Right ventricle myocardium superior (tissue), 1 donor: ENCODE measurements at regions not wholly inside any gene's neighbourhood (a gene's known extent, or its start where the extent isn't known, plus 50 kb on each side); places are given as distances from the start of the nearest gene placed in this dataset.
"Not testable (repeated sequence)": the region's sequence is repeated elsewhere in the genome, so short reads cannot be mapped to it uniquely, and the experiment has no call there.

Experiments used
- ATAC-seq: fragments of 200-7000 bp; cut with Tn5 transposase; one replicate; pipeline ENCODE4 v1.9.1; 2020; ENCODE audit warnings: mild to moderate bottlenecking; ENCODE audit not compliant: poor library complexity
- DNase-seq: peaks from one replicate; pipeline ENCODE4 v3.0.0-alpha.2; 2020
- intact Hi-C: fragments of 100-400 bp; cut with DNase I; formaldehyde crosslinking; loops from one replicate; pipeline ENCODE4 v1.11.2; 2022
- donor health status: DM: no; HTN: yes; CAD: no; lungs with severe emphysema.

DNA sequence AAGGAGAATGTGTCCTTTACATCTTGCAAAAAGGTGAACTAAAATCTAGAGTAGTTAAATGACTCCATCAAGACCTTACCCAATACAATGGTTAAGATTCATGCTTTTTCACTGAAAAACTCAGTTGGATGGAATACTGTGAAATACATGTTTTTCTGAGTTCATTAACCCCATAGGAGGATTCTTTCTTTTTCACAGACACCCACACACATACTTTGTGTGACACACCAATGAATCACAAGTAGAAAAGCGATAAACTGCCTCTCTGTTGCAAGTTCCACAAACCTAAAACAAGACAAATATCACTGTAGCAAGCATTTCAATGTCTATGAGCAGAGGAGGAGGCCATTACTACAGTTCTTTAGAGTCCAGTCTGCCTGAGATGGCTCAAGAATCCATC, 258.8 kb upstream of the CDH5 start:
- DNase-seq = no peak
- ATAC-seq = no peak
- intact Hi-C loops = no loop called here

DNA sequence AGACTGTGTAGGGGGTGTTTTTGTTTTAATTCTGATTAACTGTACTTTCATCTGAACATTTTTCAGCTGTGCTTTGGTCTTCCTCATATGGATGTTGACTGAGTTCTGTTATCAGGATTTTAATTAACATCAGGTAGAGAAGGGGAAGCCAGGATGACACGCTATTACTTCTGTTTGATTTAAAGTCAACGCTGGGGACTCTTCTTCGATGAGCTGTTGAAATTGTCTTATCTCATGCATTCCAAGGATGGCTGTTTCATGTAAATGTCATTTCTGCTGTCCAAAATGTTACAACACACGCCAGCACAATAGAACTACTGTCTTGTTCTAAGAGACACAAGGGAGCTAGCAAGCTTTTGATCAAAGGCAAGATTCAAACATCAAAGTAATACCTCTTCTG, 263.3 kb upstream of the CDH5 start:
- DNase-seq (no peak), ATAC-seq (peak; percentile 59)
- intact Hi-C loops = no loop called here

DNA sequence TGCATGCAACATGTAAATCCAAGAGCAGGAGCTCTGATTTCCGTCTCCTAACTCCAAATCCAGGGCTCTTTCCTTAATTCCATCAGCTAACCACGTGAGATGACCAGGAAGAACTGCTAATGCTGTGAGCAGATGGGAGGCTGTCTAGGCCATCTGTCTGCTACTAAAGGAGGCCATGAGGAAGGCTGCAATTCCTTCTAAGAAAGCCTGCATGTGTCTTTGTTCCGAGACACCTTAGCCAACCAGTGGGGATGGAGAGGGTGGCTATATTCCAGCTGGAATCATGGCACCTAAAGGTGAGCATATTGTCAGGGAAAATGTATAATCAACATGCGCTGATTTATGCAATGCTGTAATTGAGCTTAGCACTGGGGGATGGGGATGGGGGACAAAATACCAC, 267.2 kb upstream of the CDH5 start:
- intact Hi-C loops = no loop called here
- no peak for ATAC-seq
- DNase-seq = no peak

DNA sequence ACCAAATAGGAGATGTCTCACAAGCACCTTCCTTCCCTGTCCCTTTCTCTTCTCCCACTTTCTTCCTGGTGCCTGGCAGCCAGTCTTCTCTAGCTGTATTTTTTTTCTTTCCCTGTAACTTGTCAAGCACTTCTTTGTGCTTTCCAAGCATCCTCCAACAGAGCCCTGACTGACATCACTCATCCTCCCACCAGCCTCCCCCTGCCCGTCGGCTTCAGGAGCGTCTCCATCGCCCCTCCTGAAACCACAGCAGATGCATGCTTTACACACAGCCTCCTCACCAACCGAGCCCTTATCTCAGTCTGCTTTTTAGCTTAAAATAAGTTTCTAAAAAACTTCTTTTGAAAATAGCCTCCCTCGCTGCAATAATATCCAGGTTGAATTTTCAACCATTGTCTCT, 268.7 kb upstream of the CDH5 start:
- DNase-seq (no peak), ATAC-seq (no peak)
- intact Hi-C loops = no loop called here

DNA sequence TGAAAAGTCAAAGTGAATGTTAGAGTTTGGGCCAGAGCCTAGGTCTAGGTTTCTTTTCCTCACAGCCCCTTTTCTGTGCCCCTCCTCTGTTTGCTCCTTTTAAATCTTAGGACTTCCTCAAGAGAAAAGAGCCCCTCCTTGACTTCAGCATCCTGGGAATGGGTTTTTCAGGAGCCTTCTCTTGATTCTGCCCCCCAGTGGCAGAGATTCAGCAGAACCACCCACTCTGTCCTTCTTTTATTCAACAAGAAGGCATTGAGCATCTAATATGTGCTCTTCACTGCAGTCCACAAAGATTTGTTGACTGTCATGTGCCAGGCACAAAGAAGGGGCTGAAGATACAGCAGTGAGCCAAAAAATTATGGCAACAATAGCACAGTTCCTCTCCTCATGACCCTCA, 270.8 kb upstream of the CDH5 start:
- intact Hi-C loops = no loop called here
- DNase-seq (no peak), ATAC-seq (no peak)

DNA sequence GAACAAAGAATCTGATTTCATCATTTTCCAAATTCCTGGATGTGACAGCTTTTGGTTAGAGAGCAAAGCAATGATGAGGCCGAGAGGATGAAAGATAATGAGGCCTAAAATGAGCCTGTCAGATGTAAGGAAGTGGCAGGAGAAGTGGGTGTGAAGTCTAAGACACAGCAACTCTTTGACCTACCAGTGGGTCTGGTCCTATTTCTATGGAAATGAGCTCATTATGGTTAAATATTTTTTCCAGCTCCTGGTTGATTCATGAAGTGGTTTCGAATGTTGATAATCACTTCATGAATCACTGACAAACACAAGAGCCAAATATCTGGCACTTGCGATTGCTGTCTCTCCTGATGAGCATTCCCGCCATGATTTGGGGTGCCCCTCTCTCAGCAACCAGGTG, 273.3 kb upstream of the CDH5 start:
- intact Hi-C loops = no loop called here
- DNase-seq (no peak), ATAC-seq (no peak)

DNA sequence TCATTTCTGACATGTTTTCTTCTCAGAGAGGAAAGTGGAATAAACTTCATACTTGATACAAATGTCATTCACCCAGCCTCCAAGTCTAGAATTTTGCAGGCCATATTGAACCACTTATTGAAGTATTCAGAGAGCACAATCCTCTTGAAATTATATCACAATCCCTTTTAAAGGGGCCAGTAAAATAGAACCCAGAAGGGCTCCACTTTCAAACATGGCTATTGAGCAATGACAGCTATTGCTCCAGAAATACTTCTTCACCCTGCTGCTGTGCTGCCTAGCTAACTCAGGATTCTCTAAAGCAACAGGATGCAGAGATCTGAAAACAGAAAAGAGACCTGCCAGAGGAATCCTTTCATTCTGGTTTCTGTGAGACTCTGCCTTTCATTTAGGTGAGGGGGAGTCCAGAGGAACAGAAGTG, 275.0 kb upstream of the CDH5 start:
- DNase-seq (no peak), ATAC-seq (no peak)
- intact Hi-C loops = no loop called here

DNA sequence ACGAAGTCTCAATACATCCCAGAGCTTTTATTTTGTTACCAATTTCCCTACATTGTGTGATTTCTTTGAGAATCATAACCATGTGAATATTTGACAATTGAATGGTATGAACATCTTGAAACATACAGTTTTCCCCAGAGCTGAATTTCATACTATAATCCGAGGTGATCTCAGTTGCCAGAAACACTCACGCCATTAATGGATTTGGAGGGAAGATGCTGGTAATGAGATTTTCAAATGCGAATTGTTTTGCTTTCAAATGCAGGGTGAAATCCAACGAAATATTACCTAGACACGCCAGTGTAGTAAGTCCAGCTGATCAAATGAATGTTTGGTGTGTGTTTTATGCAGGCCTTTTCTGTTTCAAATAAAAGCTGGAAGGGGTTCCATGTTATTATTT, 277.8 kb upstream of the CDH5 start:
- intact Hi-C loops = no loop called here
- DNase-seq (no peak), ATAC-seq (no peak)

DNA sequence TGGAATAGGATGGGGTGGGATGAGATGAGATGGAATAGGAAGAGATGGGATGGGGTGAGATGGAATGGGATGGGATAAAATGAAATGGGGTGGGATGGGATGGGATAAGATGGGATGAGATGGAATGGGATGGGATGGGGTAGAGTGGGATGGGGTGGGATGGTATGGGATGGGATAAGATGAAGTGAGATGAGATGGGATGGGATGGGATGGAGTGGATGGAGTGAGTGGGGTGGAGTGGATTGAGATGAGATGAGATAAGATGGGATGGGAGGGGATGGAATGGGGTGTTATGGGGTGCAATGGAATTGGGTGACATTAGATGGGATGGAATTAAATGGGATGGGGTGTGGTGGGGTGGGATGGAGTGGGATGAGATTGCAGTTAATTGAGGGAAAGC, 279.2 kb upstream of the CDH5 start:
- no peak for ATAC-seq
- DNase-seq = no peak
- intact Hi-C loops = no loop called here

DNA sequence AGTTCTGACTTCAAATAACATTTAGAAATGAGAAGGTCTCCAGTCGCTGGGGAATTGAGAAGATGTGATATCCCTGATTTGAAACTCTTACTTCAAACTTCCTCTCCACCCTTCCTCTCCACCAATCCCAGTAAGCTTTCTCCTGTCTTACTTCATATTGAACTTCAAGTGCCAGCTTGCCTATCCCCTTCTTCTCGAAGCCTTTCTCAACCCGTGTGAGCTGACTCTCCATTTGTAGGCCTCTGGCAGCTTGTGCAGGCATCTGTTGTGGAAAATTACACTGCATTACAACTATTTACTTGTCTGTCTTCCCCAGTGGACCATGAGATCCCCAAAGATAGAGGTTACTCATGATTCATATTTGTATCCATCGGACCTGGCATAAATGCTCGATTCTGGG, 280.8 kb upstream of the CDH5 start:
- ATAC-seq (no peak), DNase-seq (no peak)
- intact Hi-C loops = no loop called here

DNA sequence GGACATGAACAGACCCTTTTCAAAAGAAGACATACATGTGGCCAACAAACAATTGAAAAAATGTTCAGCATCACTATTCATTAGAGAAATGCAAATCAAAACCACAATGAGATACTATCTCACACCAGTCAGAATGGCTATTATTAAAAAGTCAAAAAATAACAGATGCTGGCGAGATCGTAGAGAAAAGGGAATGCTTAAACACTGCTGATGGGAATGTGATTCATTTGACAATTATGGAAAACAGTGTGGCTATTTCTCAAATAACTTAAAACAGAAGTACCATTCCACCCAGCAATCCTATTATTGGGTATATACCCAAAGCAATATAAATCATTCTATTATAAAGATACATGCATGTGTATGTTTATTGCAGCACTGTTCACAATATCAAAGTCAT, 281.8 kb upstream of the CDH5 start:
- ATAC-seq, DNase-seq, intact Hi-C loops: not testable (repeated sequence)

DNA sequence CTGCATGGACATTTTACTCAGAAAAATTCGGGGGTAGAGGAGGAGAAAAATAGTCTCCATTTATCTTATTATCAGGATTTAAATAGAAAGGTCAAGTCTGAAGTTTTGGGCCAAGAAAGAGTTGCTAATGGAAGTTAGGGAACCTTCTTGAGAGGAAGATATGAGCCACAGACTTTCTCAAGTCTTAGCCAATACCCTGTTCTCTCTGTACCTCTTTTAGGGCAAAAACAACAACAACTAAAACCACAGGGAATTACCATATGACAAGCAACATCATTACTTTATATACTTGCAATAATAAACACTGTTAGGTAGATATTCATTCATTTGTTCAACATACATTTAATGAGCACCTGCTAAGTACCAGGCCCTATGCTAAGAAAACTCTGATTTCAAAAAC, 282.2 kb upstream of the CDH5 start:
- DNase-seq (no peak), ATAC-seq (no peak)
- intact Hi-C loops = no loop called here

DNA sequence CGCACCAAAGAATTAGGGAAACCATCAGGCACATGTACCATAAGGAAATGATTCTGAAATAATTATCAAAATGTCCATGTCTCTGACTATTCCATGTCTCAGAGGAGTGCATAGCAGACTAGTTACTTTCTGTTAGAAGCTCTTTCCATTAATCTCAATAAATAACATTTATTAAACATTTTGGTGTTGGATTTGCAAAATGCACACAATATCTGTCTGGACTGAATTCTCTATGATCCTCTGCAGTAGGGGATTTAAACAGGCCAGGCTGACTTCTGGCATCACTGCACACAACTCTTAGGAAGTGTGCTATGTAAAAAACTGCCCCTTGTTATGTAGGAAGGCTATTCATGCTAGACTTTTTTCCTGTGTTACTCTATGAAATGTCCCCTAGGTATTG, 283.3 kb upstream of the CDH5 start:
- intact Hi-C loops = no loop called here
- no peak for DNase-seq
- no peak for ATAC-seq

DNA sequence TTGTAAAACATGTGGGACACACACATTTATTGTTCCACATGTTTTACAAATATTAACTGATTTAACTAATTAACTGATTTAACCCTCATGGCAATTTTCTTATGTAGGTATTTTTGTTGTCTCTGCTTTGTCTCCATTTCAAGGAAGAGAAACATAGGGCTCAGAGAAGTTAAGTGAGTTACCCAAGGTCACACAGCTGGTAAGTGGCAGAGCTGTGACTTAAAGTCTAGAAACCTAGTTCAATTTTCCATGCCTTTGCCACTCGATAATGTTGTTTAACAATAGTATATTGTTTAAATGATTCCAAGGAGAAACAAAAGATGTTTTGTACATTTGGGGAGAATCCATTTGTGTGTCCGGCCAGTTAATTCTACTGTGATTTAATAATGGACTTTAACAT, 284.1 kb upstream of the CDH5 start:
- intact Hi-C loops = no loop called here
- DNase-seq = no peak
- no peak for ATAC-seq

DNA sequence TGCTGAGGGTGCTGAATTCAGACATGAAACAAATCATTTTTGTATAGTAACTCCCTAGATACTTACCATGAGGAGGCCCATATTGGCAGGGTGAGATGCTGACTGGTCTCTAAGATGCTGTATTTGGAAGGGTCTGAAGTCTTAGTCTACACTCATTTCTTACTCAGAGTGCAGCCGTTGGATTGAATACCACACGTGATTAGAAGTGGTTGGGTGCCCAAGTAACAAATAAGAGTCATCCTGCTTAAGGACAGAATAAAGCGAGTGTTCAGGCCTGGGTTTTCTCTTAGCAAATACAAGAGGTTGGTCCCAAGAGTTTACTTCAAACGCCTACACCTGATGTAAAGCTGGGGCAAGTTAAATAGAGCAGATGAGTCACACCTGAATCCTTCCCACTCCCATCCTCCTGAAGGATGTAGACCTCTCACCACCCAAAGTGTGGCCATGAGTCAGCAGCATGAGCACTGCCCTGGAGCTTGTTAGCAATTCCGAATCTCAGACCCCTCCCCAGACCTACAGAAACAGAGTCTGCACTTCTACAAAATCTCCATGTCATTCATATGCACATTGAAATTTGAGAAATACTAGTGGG, 284.6 kb upstream of the CDH5 start:
- no peak for ATAC-seq
- intact Hi-C loops = no loop called here
- DNase-seq = no peak

DNA sequence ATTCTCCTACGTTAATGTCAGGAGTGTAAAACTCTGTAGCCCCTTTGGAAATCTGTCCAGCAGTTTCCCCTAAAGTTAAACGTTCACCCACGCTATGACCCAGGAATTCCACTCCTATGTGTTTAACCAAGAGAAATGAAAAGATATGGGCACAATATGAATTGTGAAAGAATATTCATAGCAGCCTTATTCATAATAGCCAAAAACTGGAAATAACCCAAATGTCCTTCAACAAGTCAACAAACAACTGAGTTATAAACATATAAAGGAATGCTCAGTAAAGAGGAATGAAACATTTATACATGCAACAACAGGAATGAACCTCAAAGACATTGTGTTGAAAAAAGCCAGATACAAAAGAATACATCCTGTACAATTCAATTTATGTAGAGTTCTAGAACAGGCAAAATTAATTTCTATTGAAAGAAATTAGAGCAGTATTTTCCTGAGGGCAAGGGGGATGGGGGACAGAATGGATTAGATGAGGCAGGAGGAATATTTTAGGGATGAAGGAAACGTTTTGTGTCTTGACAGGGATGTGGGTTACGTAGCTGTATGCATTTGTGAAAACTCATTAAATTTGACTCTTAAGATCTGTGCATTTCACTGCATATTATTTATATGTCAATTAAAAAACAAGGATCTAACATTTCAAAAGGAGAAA, 286.7 kb upstream of the CDH5 start:
- ATAC-seq = no peak
- intact Hi-C loops = no loop called here
- DNase-seq = no peak

DNA sequence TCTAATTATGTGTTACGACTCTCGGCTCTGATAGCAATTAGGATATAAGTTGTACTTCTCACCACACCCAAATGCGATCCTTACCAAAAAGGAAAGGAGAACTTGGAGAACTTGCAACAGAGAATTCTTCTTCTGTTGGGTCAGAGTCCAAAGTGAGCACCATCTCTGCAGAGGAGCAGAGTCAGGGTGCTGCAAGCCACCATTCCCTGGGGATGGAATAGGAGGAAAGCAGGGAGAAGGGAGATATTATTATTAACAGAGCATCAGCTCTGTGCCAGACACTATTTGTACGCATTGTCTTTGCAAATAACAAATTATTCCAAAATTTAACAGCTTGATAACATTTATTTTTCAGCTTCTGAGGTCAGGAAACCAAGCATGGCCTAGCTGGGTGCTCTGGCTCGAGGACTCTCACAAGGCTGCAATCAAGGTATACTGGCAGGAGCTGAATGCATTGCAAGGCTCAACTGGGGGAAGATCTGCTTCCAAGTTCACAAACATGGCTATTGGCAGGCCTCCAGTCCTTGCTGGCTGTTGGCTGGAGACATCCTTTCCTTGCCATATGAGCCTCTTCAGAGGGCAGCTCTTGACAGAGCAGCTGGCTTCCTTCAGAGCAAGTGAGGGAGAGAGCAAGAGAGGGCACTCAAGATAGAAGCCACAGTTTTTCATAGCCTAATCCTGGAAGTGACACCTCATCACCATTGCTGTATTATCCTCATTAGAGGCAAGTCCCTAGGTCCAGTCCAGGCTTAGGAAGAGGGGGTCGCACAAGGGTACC, 296.2 kb upstream of the CDH5 start:
- intact Hi-C loops = no loop called here
- ATAC-seq (peak; percentile 95), DNase-seq (peak; percentile 79)

DNA sequence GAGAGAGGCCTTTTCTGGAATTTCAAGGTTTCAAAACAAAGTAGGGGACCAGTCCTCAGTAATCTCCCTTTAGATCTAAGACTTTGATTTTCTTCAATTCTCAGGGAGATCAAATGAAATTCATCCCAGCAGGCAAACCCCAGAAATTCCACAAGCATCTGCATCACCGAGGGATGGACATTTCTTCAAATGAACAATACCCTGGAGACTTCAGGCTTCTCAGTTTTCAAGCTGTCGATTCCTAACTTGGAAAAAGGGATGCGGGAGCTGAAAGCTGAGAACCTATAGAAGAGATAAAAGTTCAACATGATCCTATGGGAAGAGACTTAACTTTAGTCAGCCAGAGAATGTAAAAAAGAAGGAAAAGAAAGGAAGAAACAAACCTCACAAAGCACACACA, 296.9 kb upstream of the CDH5 start:
- ATAC-seq (no peak), DNase-seq (no peak)
- intact Hi-C loops = no loop called here

DNA sequence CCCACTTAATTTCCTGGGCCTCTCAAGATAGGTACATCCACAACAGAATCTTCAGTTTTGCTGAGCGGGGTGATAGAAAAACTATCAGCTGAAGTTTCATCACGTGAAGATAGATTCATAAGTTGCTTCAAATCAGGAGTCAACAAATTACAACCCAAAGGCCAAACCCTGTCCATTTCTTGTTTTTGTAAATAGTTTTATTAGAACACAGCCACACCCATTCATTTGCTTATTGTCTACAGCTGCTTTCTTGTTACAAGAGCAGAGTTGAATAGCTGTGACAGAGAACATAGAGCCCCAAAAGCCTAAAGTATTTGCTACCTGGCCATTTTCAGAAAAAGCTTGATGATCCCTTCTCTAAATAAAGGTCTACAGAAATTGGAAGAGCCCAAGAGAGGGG, 300.1 kb upstream of the CDH5 start:
- ATAC-seq = no peak
- DNase-seq = no peak
- intact Hi-C loops = no loop called here

DNA sequence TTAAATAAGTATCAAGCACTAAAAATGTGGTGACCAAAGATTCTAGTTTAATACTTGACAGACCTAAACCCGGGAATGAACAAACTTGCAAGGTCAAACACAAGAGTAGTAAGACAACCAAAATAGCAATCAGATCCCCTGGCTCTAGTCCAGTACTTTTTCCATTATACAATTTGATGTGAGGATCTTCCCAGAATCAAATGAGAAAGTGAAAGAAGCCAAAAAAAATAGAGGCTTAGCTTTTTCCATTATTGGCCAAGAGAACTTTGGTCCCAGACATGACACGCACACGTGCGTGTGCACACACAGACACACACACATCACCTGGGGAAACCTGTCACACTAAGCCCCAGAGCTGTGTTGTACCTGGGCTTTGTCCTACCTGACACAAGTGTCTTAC, 300.6 kb upstream of the CDH5 start:
- intact Hi-C loops = no loop called here
- no peak for ATAC-seq
- no peak for DNase-seq
